WTC11 (cell line): ENCODE measurements at regions not wholly inside any gene's neighbourhood (a gene's known extent, or its start where the extent isn't known, plus 50 kb on each side); places are given as distances from the start of the nearest gene placed in this dataset.

Experiments used
- ATAC-seq: fragments of 200-7000 bp; cut with Tn5 transposase; 2 replicates; pipeline ENCODE4 v1.10.0; 2021; ENCODE audit warnings: mild to moderate bottlenecking, moderate library complexity
- CTCF ChIA-PET: fragments of 300-600 bp; sonication (Branson Sonifier 250); formaldehyde crosslinking; loops from one replicate; lab custom pipeline; 2021; ENCODE audit warnings: antibody characterized with exemption; lab: Charles Lee
- POLR2A ChIA-PET: fragments of 350-600 bp; sonication (Branson Sonifier 250); formaldehyde crosslinking; loops from one replicate; lab custom pipeline; 2021; ENCODE audit warnings: antibody characterized with exemption; lab: Charles Lee
- DNase-seq: peaks from one replicate; pipeline ENCODE4 v3.0.0; 2021; ENCODE audit warnings: low spot score
- H3K27ac Mint-ChIP-seq: 2 replicates; pipeline ENCODE4 v1.8.0; 2021; ENCODE audit warnings: mixed read lengths
- H3K27me3 Mint-ChIP-seq: 2 replicates; pipeline ENCODE4 v1.8.0; 2021; ENCODE audit warnings: low read depth, mild to moderate bottlenecking, moderate library complexity, mixed read lengths
- H3K36me3 Mint-ChIP-seq: 2 replicates; pipeline ENCODE4 v1.8.0; 2021; ENCODE audit warnings: mixed read lengths
- H3K4me1 Mint-ChIP-seq: 2 replicates; pipeline ENCODE4 v1.8.0; 2022; ENCODE audit warnings: mixed read lengths
- H3K4me3 Mint-ChIP-seq: 2 replicates; pipeline ENCODE4 v1.8.0; 2021; ENCODE audit warnings: mild to moderate bottlenecking, moderate library complexity, mixed read lengths
- H3K9me3 Mint-ChIP-seq: 2 replicates; pipeline ENCODE4 v1.8.0; 2021; ENCODE audit warnings: mixed read lengths
- ATF6 ChIP-seq: sonication (generic); formaldehyde crosslinking; IDR thresholded peaks from 2 replicates; pipeline ENCODE4 v1.8.1; 2023; ENCODE audit warnings: mild to moderate bottlenecking, missing genetic modification reagents
- CREB1 ChIP-seq: sonication (generic); formaldehyde crosslinking; IDR thresholded peaks from 2 replicates; pipeline ENCODE4 v1.8.0; 2023; ENCODE audit warnings: mild to moderate bottlenecking, missing genetic modification reagents
- ETV6 ChIP-seq: sonication (generic); formaldehyde crosslinking; IDR thresholded peaks from 2 replicates; pipeline ENCODE4 v1.8.1; 2022; ENCODE audit warnings: mild to moderate bottlenecking, missing genetic modification reagents
- FOXK1 ChIP-seq: sonication (generic); formaldehyde crosslinking; IDR thresholded peaks from 2 replicates; pipeline ENCODE4 v1.8.0; 2022; ENCODE audit warnings: mild to moderate bottlenecking, moderate library complexity, missing genetic modification reagents
- GTF2I ChIP-seq: fragments of 250-450 bp; sonication (Bioruptor Pico); conservative IDR thresholded peaks from 2 replicates; pipeline ENCODE4 v1.4.0; 2021; ENCODE audit warnings: mild to moderate bottlenecking
- HMGA2 ChIP-seq: fragments of 250-450 bp; sonication (Bioruptor Pico); IDR thresholded peaks from 2 replicates; pipeline ENCODE4 v1.4.0; 2021; ENCODE audit warnings: mild to moderate bottlenecking, moderate library complexity
- NFATC4 ChIP-seq: fragments of 250-450 bp; sonication (Bioruptor Pico); IDR thresholded peaks from 2 replicates; pipeline ENCODE4 v1.9.0; 2021; ENCODE audit warnings: mild to moderate bottlenecking
- NR1H2 ChIP-seq: sonication (generic); formaldehyde crosslinking; IDR thresholded peaks from 2 replicates; pipeline ENCODE4 v1.9.0; 2021; ENCODE audit warnings: mild to moderate bottlenecking, moderate library complexity, missing genetic modification reagents
- OVOL2 ChIP-seq: fragments of 250-450 bp; sonication (Bioruptor Pico); IDR thresholded peaks from 2 replicates; pipeline ENCODE4 v1.9.0; 2021; ENCODE audit warnings: mild to moderate bottlenecking, borderline replicate concordance
- PRRX2 ChIP-seq: fragments of 250-450 bp; sonication (Bioruptor Pico); IDR thresholded peaks from 2 replicates; pipeline ENCODE4 v1.8.0; 2021; ENCODE audit warnings: mild to moderate bottlenecking
- RELA ChIP-seq: sonication (generic); formaldehyde crosslinking; IDR thresholded peaks from 2 replicates; pipeline ENCODE4 v1.8.1; 2022; ENCODE audit warnings: missing genetic modification reagents, mild to moderate bottlenecking, borderline replicate concordance
- SMAD3 ChIP-seq: sonication (generic); formaldehyde crosslinking; IDR thresholded peaks from 2 replicates; pipeline ENCODE4 v1.8.0; 2022; ENCODE audit warnings: missing genetic modification reagents, mild to moderate bottlenecking, borderline replicate concordance
- SMAD4 ChIP-seq: sonication (generic); formaldehyde crosslinking; IDR thresholded peaks from 2 replicates; pipeline ENCODE4 v1.8.0; 2022; ENCODE audit warnings: mild to moderate bottlenecking, missing genetic modification reagents
- STAT6 ChIP-seq: sonication (generic); formaldehyde crosslinking; conservative IDR thresholded peaks from 2 replicates; pipeline ENCODE4 v1.8.1; 2023; ENCODE audit warnings: mild to moderate bottlenecking, low read depth, missing genetic modification reagents, moderate library complexity
- ZNF396 ChIP-seq: fragments of 250-450 bp; sonication (Bioruptor Pico); IDR thresholded peaks from 2 replicates; pipeline ENCODE4 v1.8.0; 2021; ENCODE audit warnings: mild to moderate bottlenecking, moderate library complexity, borderline replicate concordance
- TF ChIP-seq, protein P1 (sequence below): sonication (generic); formaldehyde crosslinking; IDR thresholded peaks from 2 replicates; pipeline ENCODE4 v1.8.0; 2022; ENCODE audit warnings: mild to moderate bottlenecking, missing genetic modification reagents
- TF ChIP-seq, protein P2 (sequence below): sonication (generic); formaldehyde crosslinking; IDR thresholded peaks from 2 replicates; pipeline ENCODE4 v1.8.0; 2023; ENCODE audit warnings: missing genetic modification reagents
- TF ChIP-seq, protein P3 (sequence below): sonication (generic); formaldehyde crosslinking; IDR thresholded peaks from 2 replicates; pipeline ENCODE4 v1.8.0; 2023; ENCODE audit warnings: missing genetic modification reagents, mild to moderate bottlenecking, borderline replicate concordance

DNA sequence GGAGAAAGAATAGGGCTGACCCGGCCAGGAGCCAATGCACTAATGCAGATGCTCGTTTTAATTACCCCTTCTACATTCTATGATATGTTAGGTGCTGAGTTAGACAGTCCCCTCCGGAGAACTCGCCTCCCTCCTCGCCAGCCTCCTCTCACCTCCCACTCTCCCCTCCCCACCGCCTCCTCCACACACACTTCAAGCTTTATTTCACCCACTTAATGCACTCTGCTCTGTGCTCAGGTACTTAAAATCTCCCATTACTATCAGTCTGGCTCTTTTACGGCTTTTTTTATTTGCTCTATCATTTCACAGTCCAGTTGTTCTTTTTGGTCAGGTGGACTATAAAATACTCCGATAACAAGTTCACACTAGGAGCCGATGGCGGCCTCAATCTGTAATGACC is 231.6 kb downstream of the TEX36 start:
- Mint-ChIP-seq H3K4me3 (no peak overlapping the region), H3K4me1 (peaks cover 20% of the 10 kb centered on the region), H3K36me3 (no peaks in the 10 kb centered on the region; the same call in 1 of the 2 replicates), H3K9me3 (peaks cover 16% of the 10 kb centered on the region), H3K27ac (no peak overlapping the region), H3K27me3 (peaks cover 48% of the 10 kb centered on the region)
- no peak for DNase-seq
- CTCF ChIA-PET, result no interaction called here
- ATAC-seq, result no peak
- POLR2A ChIA-PET, result no interaction called here
- TF ChIP-seq, protein P1, sequence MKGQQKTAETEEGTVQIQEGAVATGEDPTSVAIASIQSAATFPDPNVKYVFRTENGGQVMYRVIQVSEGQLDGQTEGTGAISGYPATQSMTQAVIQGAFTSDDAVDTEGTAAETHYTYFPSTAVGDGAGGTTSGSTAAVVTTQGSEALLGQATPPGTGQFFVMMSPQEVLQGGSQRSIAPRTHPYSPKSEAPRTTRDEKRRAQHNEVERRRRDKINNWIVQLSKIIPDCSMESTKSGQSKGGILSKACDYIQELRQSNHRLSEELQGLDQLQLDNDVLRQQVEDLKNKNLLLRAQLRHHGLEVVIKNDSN (CRISPR knock-in tag), result no peak
- TF ChIP-seq GTF2I, result no peak
- no peak for TF ChIP-seq HMGA2 (CRISPR knock-in tag)
- no peak for TF ChIP-seq RELA (CRISPR knock-in tag)
- TF ChIP-seq ETV6 (CRISPR knock-in tag), result no peak
- no peak for TF ChIP-seq ATF6
- no peak for TF ChIP-seq STAT6
- no peak for TF ChIP-seq OVOL2 (CRISPR knock-in tag)
- TF ChIP-seq SMAD4, result no peak
- TF ChIP-seq NFATC4 (CRISPR knock-in tag), result no peak

DNA sequence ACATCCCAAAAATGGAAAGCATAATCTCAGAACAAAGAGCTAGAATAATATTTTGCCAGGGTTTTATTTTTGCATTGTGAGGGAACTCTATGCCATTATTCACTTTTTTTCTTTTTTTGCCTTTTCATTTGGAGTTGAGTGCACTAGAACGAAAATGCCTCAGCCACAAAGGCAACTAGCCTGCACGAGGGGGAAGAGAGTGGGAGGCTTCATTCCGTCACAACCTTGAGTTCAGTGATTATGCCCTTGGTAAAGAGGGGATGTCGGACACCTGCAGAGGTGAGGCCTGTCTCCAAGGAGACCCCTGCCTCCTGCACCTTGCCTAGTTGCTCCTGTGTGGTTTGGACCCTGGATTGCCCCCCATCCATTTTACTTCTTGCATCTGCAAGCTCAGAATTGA is 232.7 kb downstream of the TEX36 start:
- CTCF ChIA-PET, result no interaction called here
- Mint-ChIP-seq H3K27me3 (peaks cover 41% of the 10 kb centered on the region), H3K9me3 (peaks cover 16% of the 10 kb centered on the region), H3K27ac (no peak overlapping the region), H3K36me3 (no peaks in the 10 kb centered on the region; the same call in 1 of the 2 replicates), H3K4me3 (no peak overlapping the region), H3K4me1 (peaks cover 9% of the 10 kb centered on the region)
- POLR2A ChIA-PET, result no interaction called here
- DNase-seq (no peak), ATAC-seq (no peak)
- TF ChIP-seq NR1H2, result no peak
- TF ChIP-seq PRRX2 (CRISPR knock-in tag), result no peak
- TF ChIP-seq ZNF396 (CRISPR knock-in tag), result no peak
- TF ChIP-seq, all 79 proteins: peak for 0

DNA sequence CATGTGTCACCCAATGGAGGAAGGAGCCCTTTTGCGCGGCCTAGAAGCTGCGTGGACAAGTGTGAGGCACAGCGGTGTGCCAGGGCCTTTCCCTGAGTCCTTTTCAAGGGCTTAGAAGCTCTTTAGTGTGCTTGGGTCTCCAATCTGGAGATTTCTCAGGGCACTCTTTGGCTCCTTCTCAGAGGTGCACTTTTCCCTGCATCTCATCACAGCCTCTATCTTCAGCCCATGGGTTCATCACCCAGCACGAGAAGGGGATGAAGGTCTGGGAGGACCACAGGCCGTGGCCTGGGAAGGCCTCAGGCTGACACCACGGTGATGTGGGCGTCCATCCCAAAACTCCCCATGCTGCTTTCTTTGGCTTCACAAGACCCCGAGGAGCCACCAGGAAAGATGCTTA is 233.4 kb downstream of the TEX36 start:
- POLR2A ChIA-PET, result no interaction called here
- no peak for ATAC-seq
- TF ChIP-seq FOXK1, result no peak
- TF ChIP-seq SMAD3 (CRISPR knock-in tag), result no peak
- TF ChIP-seq OVOL2 (CRISPR knock-in tag), result no peak
- TF ChIP-seq CREB1 (CRISPR knock-in tag), result no peak
- TF ChIP-seq, protein P2, sequence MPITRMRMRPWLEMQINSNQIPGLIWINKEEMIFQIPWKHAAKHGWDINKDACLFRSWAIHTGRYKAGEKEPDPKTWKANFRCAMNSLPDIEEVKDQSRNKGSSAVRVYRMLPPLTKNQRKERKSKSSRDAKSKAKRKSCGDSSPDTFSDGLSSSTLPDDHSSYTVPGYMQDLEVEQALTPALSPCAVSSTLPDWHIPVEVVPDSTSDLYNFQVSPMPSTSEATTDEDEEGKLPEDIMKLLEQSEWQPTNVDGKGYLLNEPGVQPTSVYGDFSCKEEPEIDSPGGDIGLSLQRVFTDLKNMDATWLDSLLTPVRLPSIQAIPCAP (CRISPR knock-in tag), result no peak
- no peak for TF ChIP-seq HMGA2 (CRISPR knock-in tag)
- TF ChIP-seq, protein P3, sequence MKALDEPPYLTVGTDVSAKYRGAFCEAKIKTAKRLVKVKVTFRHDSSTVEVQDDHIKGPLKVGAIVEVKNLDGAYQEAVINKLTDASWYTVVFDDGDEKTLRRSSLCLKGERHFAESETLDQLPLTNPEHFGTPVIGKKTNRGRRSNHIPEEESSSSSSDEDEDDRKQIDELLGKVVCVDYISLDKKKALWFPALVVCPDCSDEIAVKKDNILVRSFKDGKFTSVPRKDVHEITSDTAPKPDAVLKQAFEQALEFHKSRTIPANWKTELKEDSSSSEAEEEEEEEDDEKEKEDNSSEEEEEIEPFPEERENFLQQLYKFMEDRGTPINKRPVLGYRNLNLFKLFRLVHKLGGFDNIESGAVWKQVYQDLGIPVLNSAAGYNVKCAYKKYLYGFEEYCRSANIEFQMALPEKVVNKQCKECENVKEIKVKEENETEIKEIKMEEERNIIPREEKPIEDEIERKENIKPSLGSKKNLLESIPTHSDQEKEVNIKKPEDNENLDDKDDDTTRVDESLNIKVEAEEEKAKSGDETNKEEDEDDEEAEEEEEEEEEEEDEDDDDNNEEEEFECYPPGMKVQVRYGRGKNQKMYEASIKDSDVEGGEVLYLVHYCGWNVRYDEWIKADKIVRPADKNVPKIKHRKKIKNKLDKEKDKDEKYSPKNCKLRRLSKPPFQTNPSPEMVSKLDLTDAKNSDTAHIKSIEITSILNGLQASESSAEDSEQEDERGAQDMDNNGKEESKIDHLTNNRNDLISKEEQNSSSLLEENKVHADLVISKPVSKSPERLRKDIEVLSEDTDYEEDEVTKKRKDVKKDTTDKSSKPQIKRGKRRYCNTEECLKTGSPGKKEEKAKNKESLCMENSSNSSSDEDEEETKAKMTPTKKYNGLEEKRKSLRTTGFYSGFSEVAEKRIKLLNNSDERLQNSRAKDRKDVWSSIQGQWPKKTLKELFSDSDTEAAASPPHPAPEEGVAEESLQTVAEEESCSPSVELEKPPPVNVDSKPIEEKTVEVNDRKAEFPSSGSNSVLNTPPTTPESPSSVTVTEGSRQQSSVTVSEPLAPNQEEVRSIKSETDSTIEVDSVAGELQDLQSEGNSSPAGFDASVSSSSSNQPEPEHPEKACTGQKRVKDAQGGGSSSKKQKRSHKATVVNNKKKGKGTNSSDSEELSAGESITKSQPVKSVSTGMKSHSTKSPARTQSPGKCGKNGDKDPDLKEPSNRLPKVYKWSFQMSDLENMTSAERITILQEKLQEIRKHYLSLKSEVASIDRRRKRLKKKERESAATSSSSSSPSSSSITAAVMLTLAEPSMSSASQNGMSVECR (CRISPR knock-in tag), result no peak
- Mint-ChIP-seq H3K36me3 (no peaks in the 10 kb centered on the region; the same call in 1 of the 2 replicates), H3K9me3 (peaks cover 16% of the 10 kb centered on the region), H3K27ac (no peak overlapping the region), H3K27me3 (peaks cover 35% of the 10 kb centered on the region), H3K4me1 (peaks cover 3% of the 10 kb centered on the region; the same call in 1 of the 2 replicates), H3K4me3 (no peak overlapping the region)
- CTCF ChIA-PET, result interaction anchor here (2.0 kb wide), 1 partner anchor 79 kb away, joined by 17 read pairs; no protein-coding TSS in a partner anchor
- DNase-seq, result no peak
